IMR-90 (cell line): ENCODE measurements at regions not wholly inside any gene's neighbourhood (a gene's known extent, or its start where the extent isn't known, plus 50 kb on each side); places are given as distances from the start of the nearest gene placed in this dataset.

Source experiments
- ATAC-seq: fragments of 200-7000 bp; cut with Tn5 transposase; 2 replicates; pipeline ENCODE4 v1.9.1; 2020; ENCODE audit warnings: low read depth, mild to moderate bottlenecking, moderate library complexity
- BruUV-seq: library from RNA; stranded (reverse); fragments of 400-500 nt; replicated peaks from 2 replicates; lab custom pipeline; 2021; lab: Mats Ljungman, UMichigan
- CTCF ChIA-PET: fragments of 300-600 bp; formaldehyde crosslinking; extraction: SDS; loops from one replicate; lab custom pipeline; 2021; ENCODE audit warnings: antibody characterized with exemption; lab: Yijun Ruan, JAX
- POLR2A ChIA-PET: fragments of 300-600 bp; sonication (Branson Sonifier 250); formaldehyde crosslinking; loops from one replicate; lab custom pipeline; 2022; ENCODE audit warnings: antibody characterized with exemption; ENCODE audit not compliant: unreplicated experiment; lab: Charles Lee
- DNase-seq: peaks from one replicate; pipeline ENCODE4 v3.0.0; 2013
- H2AFZ ChIP-seq: replicated peaks from 2 replicates; pipeline ENCODE3; 2013; ENCODE audit warnings: low read length, mild to moderate bottlenecking; ENCODE audit not compliant: poor library complexity
- H2AK5ac ChIP-seq: 2 replicates; pipeline ENCODE4 v1.6.1; 2013; ENCODE audit warnings: low read depth, low read length, inconsistent platforms
- H2AK9ac ChIP-seq: replicated peaks from 2 replicates; pipeline ENCODE3; 2013; ENCODE audit warnings: mild to moderate bottlenecking, low read depth, low read length, moderate library complexity; ENCODE audit not compliant: poor library complexity
- H2BK120ac ChIP-seq: 2 replicates; pipeline ENCODE4 v1.6.1; 2013; ENCODE audit warnings: low read depth, low read length, inconsistent platforms
- H2BK15ac ChIP-seq: 3 replicates; pipeline ENCODE4 v1.6.1; 2013; ENCODE audit warnings: low read depth, low read length, inconsistent platforms
- H2BK20ac ChIP-seq: 2 replicates; pipeline ENCODE4 v1.6.1; 2013; ENCODE audit warnings: low read depth, mild to moderate bottlenecking, inconsistent platforms, low read length, moderate library complexity
- H2BK5ac ChIP-seq: 2 replicates; pipeline ENCODE4 v1.6.1; 2013; ENCODE audit warnings: mild to moderate bottlenecking, low read depth, low read length, inconsistent platforms; ENCODE audit not compliant: poor library complexity, severe bottlenecking
- H3K14ac ChIP-seq: replicated peaks from 2 replicates; pipeline ENCODE4 v1.6.1; 2013; ENCODE audit warnings: low read depth, low read length, inconsistent platforms
- H3K18ac ChIP-seq: 2 replicates; pipeline ENCODE4 v1.6.1; 2013; ENCODE audit warnings: low read depth, low read length, control low read depth
- H3K23ac ChIP-seq: 2 replicates; pipeline ENCODE4 v1.6.1; 2013; ENCODE audit warnings: low read depth, low read length, inconsistent platforms
- H3K27ac ChIP-seq: 2 replicates; pipeline ENCODE4 v1.5.1; 2013; ENCODE audit warnings: mild to moderate bottlenecking, control low read depth, low read length; ENCODE audit not compliant: insufficient read depth
- H3K27me3 ChIP-seq: 2 replicates; pipeline ENCODE4 v1.6.1; 2013; ENCODE audit warnings: low read length; ENCODE audit not compliant: control insufficient read depth, insufficient read depth
- H3K36me3 ChIP-seq: 2 replicates; pipeline ENCODE4 v1.6.1; 2013; ENCODE audit warnings: low read length, mixed read lengths; ENCODE audit not compliant: control insufficient read depth, insufficient read depth
- H3K4ac ChIP-seq: 2 replicates; pipeline ENCODE4 v1.6.1; 2013; ENCODE audit warnings: low read depth, low read length, inconsistent platforms
- H3K4me1 ChIP-seq: 2 replicates; pipeline ENCODE4 v1.6.1; 2013; ENCODE audit warnings: low read length, mixed read lengths; ENCODE audit not compliant: control insufficient read depth, insufficient read depth
- H3K4me2 ChIP-seq: 2 replicates; pipeline ENCODE4 v1.6.1; 2013; ENCODE audit warnings: low read depth, mild to moderate bottlenecking, control low read depth, low read length, moderate library complexity
- H3K4me3 ChIP-seq: 2 replicates; pipeline ENCODE4 v1.5.1; 2013; ENCODE audit warnings: low read depth, mild to moderate bottlenecking, control low read depth, low read length, moderate library complexity; ENCODE audit not compliant: insufficient read depth
- H3K56ac ChIP-seq: 2 replicates; pipeline ENCODE4 v1.6.1; 2013; ENCODE audit warnings: low read length, inconsistent platforms; ENCODE audit not compliant: insufficient read depth; ENCODE audit errors: extremely low read depth
- H3K79me1 ChIP-seq, 2 experiments: 2 replicates each; pipeline ENCODE4 v1.6.1; 2013; ENCODE audit warnings: low read length in 2 of 2, inconsistent platforms in 1 of 2, low read depth in 1 of 2
- H3K9ac ChIP-seq: 2 replicates; pipeline ENCODE4 v1.6.1; 2013; ENCODE audit warnings: low read depth, low read length, control low read depth
- H3K9me1 ChIP-seq: 2 replicates; pipeline ENCODE4 v1.6.1; 2013; ENCODE audit warnings: low read length, inconsistent platforms; ENCODE audit not compliant: insufficient read depth
- H3K9me3 ChIP-seq: 2 replicates; pipeline ENCODE4 v1.6.1; 2013; ENCODE audit warnings: low read length; ENCODE audit not compliant: control insufficient read depth, insufficient read depth
- H4K20me1 ChIP-seq: 2 replicates; pipeline ENCODE4 v1.6.1; 2013; ENCODE audit warnings: low read length, inconsistent platforms; ENCODE audit not compliant: insufficient read depth
- H4K5ac ChIP-seq: 2 replicates; pipeline ENCODE4 v1.6.1; 2013; ENCODE audit warnings: mild to moderate bottlenecking, low read depth, low read length, control low read depth
- H4K8ac ChIP-seq, 2 experiments: 2 replicates each; pipeline ENCODE4 v1.6.1; 2013; ENCODE audit warnings: low read depth in 2 of 2, low read length in 2 of 2, control low read depth in 1 of 2, inconsistent platforms in 1 of 2
- H4K91ac ChIP-seq: 2 replicates; pipeline ENCODE4 v1.6.1; 2013; ENCODE audit warnings: low read depth, low read length, inconsistent platforms; ENCODE audit not compliant: insufficient read depth
- CEBPB ChIP-seq: IDR thresholded peaks from 2 replicates; pipeline ENCODE4 v1.6.1; 2012; ENCODE audit warnings: low read depth, low read length, improper control_type of control experiment
- CHD1 ChIP-seq: IDR thresholded peaks from 2 replicates; pipeline ENCODE4 v1.6.1; 2012; ENCODE audit warnings: low read depth, low read length, improper control_type of control experiment
- FOS ChIP-seq: fragments of 150-350 bp; IDR thresholded peaks from 2 replicates; pipeline ENCODE4 v1.6.1; 2016; ENCODE audit warnings: low read depth, low read length
- MAFK ChIP-seq: IDR thresholded peaks from 2 replicates; pipeline ENCODE4 v1.6.1; 2012; ENCODE audit warnings: low read depth, low read length, improper control_type of control experiment
- MXI1 ChIP-seq: IDR thresholded peaks from 2 replicates; pipeline ENCODE4 v1.6.1; 2012; ENCODE audit warnings: low read depth, mild to moderate bottlenecking, low read length, moderate library complexity, borderline replicate concordance
- NFE2L2 ChIP-seq: fragments of 150-350 bp; IDR thresholded peaks from 2 replicates; pipeline ENCODE4 v1.6.1; 2016; ENCODE audit warnings: low read depth, mild to moderate bottlenecking, low read length
- POLR2A ChIP-seq: IDR thresholded peaks from 2 replicates; pipeline ENCODE4 v1.6.1; 2012; ENCODE audit warnings: mild to moderate bottlenecking, low read depth, low read length
- RFX5 ChIP-seq: IDR thresholded peaks from 2 replicates; pipeline ENCODE4 v1.8.0; 2012; ENCODE audit warnings: low read depth, mild to moderate bottlenecking, low read length, moderate library complexity
- SMC3 ChIP-seq: fragments of 150-350 bp; IDR thresholded peaks from 2 replicates; pipeline ENCODE4 v1.6.1; 2016; ENCODE audit warnings: low read depth, mild to moderate bottlenecking, antibody characterized with exemption, low read length, moderate library complexity
- WGBS, 2 experiments: methylation state at CpG; one replicate each; pipeline versions ENCODE4 v1.1.5 to v1.1.7; 2013; ENCODE audit warnings: missing lambda C conversion rate in 2 of 2; ENCODE audit not compliant: insufficient read length in 1 of 2; ENCODE audit errors: extremely low coverage in 2 of 2; 5-methylcytosine and 5-hydroxymethylcytosine counted together
- dilution Hi-C: fragments of 300-500 bp; cut with HindIII; formaldehyde crosslinking; loops from one replicate; pipeline ENCODE4 v1.14.3; 2018; ENCODE audit warnings: low sequenced_read_pairs; ENCODE audit not compliant: unreplicated experiment
- in situ Hi-C: fragments of 300-500 bp; cut with MboI; formaldehyde crosslinking; loops from 3 replicates; pipeline ENCODE4 v1.14.3; 2019; ENCODE audit warnings: low sequenced_read_pairs, inconsistent platforms, mixed read lengths
- intact Hi-C: fragments of 100-400 bp; cut with micrococcal nuclease; formaldehyde crosslinking; loops from 2 replicates; pipeline ENCODE4 v1.10.0; 2022
- TF ChIP-seq, protein P1 (sequence below): fragments of 150-350 bp; IDR thresholded peaks from 2 replicates; pipeline ENCODE4 v1.6.1; 2017; ENCODE audit warnings: mild to moderate bottlenecking, antibody characterized with exemption, low read length, low read depth
- TF ChIP-seq, protein P2 (sequence below): conservative IDR thresholded peaks from 2 replicates; pipeline ENCODE4 v1.5.1; 2012; ENCODE audit warnings: mild to moderate bottlenecking, low read depth, low read length, improper control_type of control experiment

DNA sequence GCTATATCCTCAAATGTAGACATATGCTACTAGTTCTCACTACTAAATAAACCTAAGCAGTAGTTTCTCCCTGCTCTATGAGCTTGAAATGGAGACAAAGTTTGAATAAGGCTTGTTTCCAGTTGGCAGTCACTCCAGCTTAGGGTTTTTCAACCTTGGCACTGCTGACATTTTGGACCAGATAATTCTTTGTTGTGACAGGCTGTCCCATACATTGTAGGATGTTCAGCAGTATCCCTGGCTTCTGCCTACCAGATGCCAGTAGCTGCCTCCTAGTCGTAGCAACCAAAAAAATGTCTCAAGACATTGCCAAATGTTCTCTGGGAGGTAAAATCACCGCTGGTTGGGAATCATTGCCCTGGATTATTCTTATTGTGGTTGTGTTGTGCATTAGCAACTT, 182.7 kb upstream of the PARD3B start:
- H3K36me3 ChIP-seq: no peaks in the 10 kb centered on the region
- BruUV-seq: no TSS peak
- ChIA-PET CTCF (no interaction called here), POLR2A (no interaction called here)
- TF ChIP-seq, protein P1, sequence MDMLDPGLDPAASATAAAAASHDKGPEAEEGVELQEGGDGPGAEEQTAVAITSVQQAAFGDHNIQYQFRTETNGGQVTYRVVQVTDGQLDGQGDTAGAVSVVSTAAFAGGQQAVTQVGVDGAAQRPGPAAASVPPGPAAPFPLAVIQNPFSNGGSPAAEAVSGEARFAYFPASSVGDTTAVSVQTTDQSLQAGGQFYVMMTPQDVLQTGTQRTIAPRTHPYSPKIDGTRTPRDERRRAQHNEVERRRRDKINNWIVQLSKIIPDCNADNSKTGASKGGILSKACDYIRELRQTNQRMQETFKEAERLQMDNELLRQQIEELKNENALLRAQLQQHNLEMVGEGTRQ: no peak
- TF ChIP-seq MAFK (no peak), SMC3 (no peak), FOS (no peak), CEBPB (no peak), RFX5 (no peak), MXI1 (no peak), CHD1 (no peak), NFE2L2 (no peak), POLR2A (no peak)
- TF ChIP-seq, protein P2, sequence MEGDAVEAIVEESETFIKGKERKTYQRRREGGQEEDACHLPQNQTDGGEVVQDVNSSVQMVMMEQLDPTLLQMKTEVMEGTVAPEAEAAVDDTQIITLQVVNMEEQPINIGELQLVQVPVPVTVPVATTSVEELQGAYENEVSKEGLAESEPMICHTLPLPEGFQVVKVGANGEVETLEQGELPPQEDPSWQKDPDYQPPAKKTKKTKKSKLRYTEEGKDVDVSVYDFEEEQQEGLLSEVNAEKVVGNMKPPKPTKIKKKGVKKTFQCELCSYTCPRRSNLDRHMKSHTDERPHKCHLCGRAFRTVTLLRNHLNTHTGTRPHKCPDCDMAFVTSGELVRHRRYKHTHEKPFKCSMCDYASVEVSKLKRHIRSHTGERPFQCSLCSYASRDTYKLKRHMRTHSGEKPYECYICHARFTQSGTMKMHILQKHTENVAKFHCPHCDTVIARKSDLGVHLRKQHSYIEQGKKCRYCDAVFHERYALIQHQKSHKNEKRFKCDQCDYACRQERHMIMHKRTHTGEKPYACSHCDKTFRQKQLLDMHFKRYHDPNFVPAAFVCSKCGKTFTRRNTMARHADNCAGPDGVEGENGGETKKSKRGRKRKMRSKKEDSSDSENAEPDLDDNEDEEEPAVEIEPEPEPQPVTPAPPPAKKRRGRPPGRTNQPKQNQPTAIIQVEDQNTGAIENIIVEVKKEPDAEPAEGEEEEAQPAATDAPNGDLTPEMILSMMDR: no peak
- H2BK5ac ChIP-seq: no peak overlapping the region
- dilution Hi-C loops (no loop called here), in situ Hi-C loops (no loop called here), intact Hi-C loops (no loop called here)
- no peak for ATAC-seq
- no peak overlapping the region for H3K23ac ChIP-seq
- no peak overlapping the region for H3K9ac ChIP-seq
- no peak overlapping the region for H4K5ac ChIP-seq
- H4K91ac ChIP-seq: no peak overlapping the region
- no peak overlapping the region for H2AK9ac ChIP-seq
- H3K27ac ChIP-seq: no peak overlapping the region
- no peak overlapping the region for H3K4me2 ChIP-seq
- H3K14ac ChIP-seq: 0 out of 2 replicates have a peak overlapping the region, but pooled peaks have one; percentile 40
- H3K4ac ChIP-seq: no peak overlapping the region
- no peak overlapping the region for H2BK15ac ChIP-seq
- H4K8ac ChIP-seq: no peak overlapping the region
- H3K56ac ChIP-seq: no peak overlapping the region
- DNase-seq: no peak
- WGBS, 2 experiments: no CpG with 5 or more reads among the region's 2 CpGs
- no peaks in the 10 kb centered on the region for H3K27me3 ChIP-seq
- H2AFZ ChIP-seq: no peak overlapping the region
- H4K20me1 ChIP-seq: no peaks in the 10 kb centered on the region
- H3K9me3 ChIP-seq: no peaks in the 10 kb centered on the region
- peaks cover 2% of the 10 kb centered on the region; the same call in 1 of the 2 replicates for H3K4me1 ChIP-seq
- H3K79me1 ChIP-seq: no peaks in the 10 kb centered on the region
- H2BK20ac ChIP-seq: no peak overlapping the region
- H3K4me3 ChIP-seq: no peak overlapping the region
- H2BK120ac ChIP-seq: no peak overlapping the region
- no peaks in the 10 kb centered on the region for H3K9me1 ChIP-seq
- H2AK5ac ChIP-seq: no peak overlapping the region
- H3K18ac ChIP-seq: no peak overlapping the region
